ENCODE measurements at regions not wholly inside any gene's neighbourhood (a gene's known extent, or its start where the extent isn't known, plus 50 kb on each side); places are given as distances from the start of the nearest gene placed in this dataset.

DNA sequence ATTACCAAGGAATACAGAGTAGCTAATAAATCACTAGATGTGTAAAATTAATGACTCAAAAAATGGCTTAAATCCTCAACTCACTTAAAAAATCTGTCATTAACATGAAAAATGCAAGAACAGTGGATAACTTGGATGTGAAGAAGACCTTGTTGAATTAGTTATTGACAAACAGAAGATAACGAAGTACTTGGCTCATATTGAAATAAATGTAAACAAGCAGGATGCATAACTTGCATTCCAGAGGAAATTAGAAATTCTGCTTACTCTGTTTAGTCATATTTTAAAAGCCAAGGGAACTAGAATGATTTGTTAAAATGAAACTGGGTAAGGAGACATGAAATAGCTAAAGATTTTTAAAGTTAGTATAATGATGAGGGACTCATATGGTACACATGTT is 1812.2 kb downstream of the PCDH9 start:
- TF ChIP-seq, protein P1, sequence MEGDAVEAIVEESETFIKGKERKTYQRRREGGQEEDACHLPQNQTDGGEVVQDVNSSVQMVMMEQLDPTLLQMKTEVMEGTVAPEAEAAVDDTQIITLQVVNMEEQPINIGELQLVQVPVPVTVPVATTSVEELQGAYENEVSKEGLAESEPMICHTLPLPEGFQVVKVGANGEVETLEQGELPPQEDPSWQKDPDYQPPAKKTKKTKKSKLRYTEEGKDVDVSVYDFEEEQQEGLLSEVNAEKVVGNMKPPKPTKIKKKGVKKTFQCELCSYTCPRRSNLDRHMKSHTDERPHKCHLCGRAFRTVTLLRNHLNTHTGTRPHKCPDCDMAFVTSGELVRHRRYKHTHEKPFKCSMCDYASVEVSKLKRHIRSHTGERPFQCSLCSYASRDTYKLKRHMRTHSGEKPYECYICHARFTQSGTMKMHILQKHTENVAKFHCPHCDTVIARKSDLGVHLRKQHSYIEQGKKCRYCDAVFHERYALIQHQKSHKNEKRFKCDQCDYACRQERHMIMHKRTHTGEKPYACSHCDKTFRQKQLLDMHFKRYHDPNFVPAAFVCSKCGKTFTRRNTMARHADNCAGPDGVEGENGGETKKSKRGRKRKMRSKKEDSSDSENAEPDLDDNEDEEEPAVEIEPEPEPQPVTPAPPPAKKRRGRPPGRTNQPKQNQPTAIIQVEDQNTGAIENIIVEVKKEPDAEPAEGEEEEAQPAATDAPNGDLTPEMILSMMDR (IDR thresholded peaks at IDR 0.05; ENCODE audit: low read length), result no peak
- TF ChIP-seq EZH2 (optimal IDR thresholded peaks at IDR 0.05; ENCODE audit: low read depth, low read length) (no peak), EZH2phosphoT487 (IDR thresholded peaks at IDR 0.05; ENCODE audit: low read length) (no peak)

All from MM.1S (cell line).